ENCODE measurements at regions not wholly inside any gene's neighbourhood (a gene's known extent, or its start where the extent isn't known, plus 50 kb on each side); places are given as distances from the start of the nearest gene placed in this dataset.

GRCh38 chr2:201950606-201951005, 83.0 kb upstream of the FZD7 start:
- H3K4me3 ChIP-seq (replicated peaks in 1 of 3; ENCODE audit: insufficient read depth in 1 of 3, low read depth in 1 of 3, low read length in 3 of 3) = no peak overlapping the region
- FAIRE-seq (no peak), DNase-seq (ENCODE audit: low read depth, low spot score) (no peak)
- dilution Hi-C loops (cut with MboI; ENCODE audit: extremely low pct_ligation_motif_present, low sequenced_read_pairs) (no loop called here), intact Hi-C loops (cut with micrococcal nuclease) (no loop called here)
- H3K27me3 ChIP-seq (ENCODE audit: control insufficient read depth in 2 of 2, insufficient read depth in 2 of 2, low read length in 2 of 2) = peaks cover 4 to 16% of the 10 kb centered on the region in 2 experiments
- H3K36me3 ChIP-seq (ENCODE audit: control insufficient read depth in 2 of 2, extremely low read depth in 1 of 2, insufficient read depth in 2 of 2, low read length in 2 of 2) = no peaks in the 10 kb centered on the region
- no TSS peak for BruUV-seq (replicated peaks)
- ChIA-PET CTCF (interaction anchor here (0.8 kb wide), 1 partner anchor 15 kb away, joined by 3 read pairs; no protein-coding TSS in a partner anchor), POLR2A (no interaction called here)
- H3K9ac ChIP-seq (replicated peaks; ENCODE audit: extremely low read depth, insufficient read depth, low read length) = no peak overlapping the region
- no peaks in the 10 kb centered on the region for H3K9me1 ChIP-seq (replicated peaks; ENCODE audit: control insufficient read depth, extremely low read depth, insufficient read depth, low read length)
- H3K4me1 ChIP-seq (ENCODE audit: control insufficient read depth, extremely low read depth, insufficient read depth, low read length) = no peaks in the 10 kb centered on the region
- H3K27ac ChIP-seq (ENCODE audit: insufficient read depth, low read depth, low read length) = no peak overlapping the region
- H3K9me3 ChIP-seq (replicated peaks; ENCODE audit: control insufficient read depth, insufficient read depth, low read length) = no peaks in the 10 kb centered on the region
- no peaks in the 10 kb centered on the region for H4K20me1 ChIP-seq (replicated peaks; ENCODE audit: control insufficient read depth, extremely low read depth, insufficient read depth, low read length)
- no peak overlapping the region for H2AFZ ChIP-seq (ENCODE audit: low read depth, low read length)
- TF ChIP-seq FOS (IDR thresholded peaks at IDR 0.05; ENCODE audit: borderline replicate concordance, insufficient read depth, low read length) (no peak), POLR2A (IDR thresholded peaks at IDR 0.05; ENCODE audit: low read depth, low read length) (no peak), CTCF (IDR thresholded peaks at IDR 0.05; ENCODE audit: extremely low read depth in 1 of 2, insufficient read depth in 1 of 2, low read depth in 1 of 2, low read length in 2 of 2) (no peak), GATA2 (IDR thresholded peaks at IDR 0.05; ENCODE audit: insufficient read depth, insufficient read length, low read depth, low read length) (no peak), MAX (IDR thresholded peaks at IDR 0.05; ENCODE audit: insufficient read depth, insufficient read length) (no peak), POLR2AphosphoS5 (IDR thresholded peaks at IDR 0.05; ENCODE audit: insufficient read depth, low read depth, low read length) (no peak), MYC (IDR thresholded peaks at IDR 0.05; ENCODE audit: low read depth, low read length) (no peak), EZH2 (IDR thresholded peaks at IDR 0.05; ENCODE audit: borderline replicate concordance, low read depth, low read length, severe bottlenecking) (no peak), JUN (IDR thresholded peaks at IDR 0.05; ENCODE audit: borderline replicate concordance, insufficient read depth, insufficient read length, low read depth) (no peak)
- no peaks in the 10 kb centered on the region for H3K79me2 ChIP-seq (ENCODE audit: control insufficient read depth, insufficient read depth, low read length)
- no peak overlapping the region for H3K4me2 ChIP-seq (ENCODE audit: insufficient read depth, low read length)

All from endothelial cell of umbilical vein (primary cell).